Heart left ventricle (tissue), 16 donors: ENCODE measurements at regions not wholly inside any gene's neighbourhood (a gene's known extent, or its start where the extent isn't known, plus 50 kb on each side); places are given as distances from the start of the nearest gene placed in this dataset.

Experiments
- ATAC-seq, 4 donors: fragments of 200-7000 bp; cut with Tn5 transposase; one replicate each; pipeline ENCODE4 v1.9.1; 2020 to 2022; ENCODE audit warnings: moderate library complexity in 4 of 4, mild to moderate bottlenecking in 3 of 4, moderate number of reproducible peaks in 1 of 4
- DNase-seq, 5 donors: peaks; one replicate each; pipeline ENCODE4 v3.0.0-alpha.2; 2020
- H3K27ac ChIP-seq, 12 donors: fragments of 200-600 bp; sonication (generic) in 4 of 12; one replicate each; pipeline versions ENCODE4 v1.5.0 to v1.8.0; 2016 to 2022; ENCODE audit warnings: mild to moderate bottlenecking in 2 of 12
- H3K27me3 ChIP-seq, 9 donors: fragments of 200-600 bp; sonication (generic) in 2 of 9; one replicate each; pipeline versions ENCODE4 v1.5.1 to v1.8.0; 2016 to 2022; ENCODE audit warnings: mild to moderate bottlenecking in 3 of 9
- H3K36me3 ChIP-seq, 9 donors: fragments of 200-600 bp; sonication (generic) in 2 of 9; one replicate each; pipeline versions ENCODE4 v1.5.0 to v1.8.0; 2018 to 2022; ENCODE audit warnings: mild to moderate bottlenecking in 2 of 9
- H3K4me1 ChIP-seq, 12 donors: fragments of 200-600 bp; sonication (generic) in 4 of 12; one replicate each; pipeline versions ENCODE4 v1.5.0 to v1.8.0; 2016 to 2022; ENCODE audit warnings: mild to moderate bottlenecking in 3 of 12
- H3K4me3 ChIP-seq, 12 donors: fragments of 200-600 bp; sonication (generic) in 4 of 12; one replicate each; pipeline versions ENCODE4 v1.5.0 to v1.8.0; 2017 to 2022; ENCODE audit warnings: mild to moderate bottlenecking in 9 of 12, moderate library complexity in 4 of 12
- H3K9me3 ChIP-seq, 12 donors: fragments of 200-600 bp; sonication (generic) in 4 of 12; one replicate each; pipeline versions ENCODE4 v1.5.0 to v1.8.0; 2016 to 2022; ENCODE audit warnings: mild to moderate bottlenecking in 1 of 12
- POLR2A ChIP-seq, 2 donors: fragments of 450-650 bp; IDR thresholded peaks; one replicate each; pipeline ENCODE4 v1.6.1; 2017; ENCODE audit warnings: antibody characterized with exemption in 2 of 2, mild to moderate bottlenecking in 2 of 2, moderate library complexity in 2 of 2
- WGBS, 4 donors: extraction: QIAGEN DNeasy Blood & Tissue Kit in 2 of 4; methylation state at CpG; one replicate each; pipeline versions ENCODE4 v1.1.5 to v1.1.7; 2013 to 2018; 5-methylcytosine and 5-hydroxymethylcytosine counted together
- intact Hi-C, 10 donors: fragments of 100-400 bp; cut with DNase I; formaldehyde crosslinking; loops; one replicate each; pipeline versions ENCODE4 v1.11.1 to v1.14.2; 2022
- TF ChIP-seq, protein P1 (sequence below), 12 donors: fragments of 200-600 bp; sonication (generic) in 4 of 12; IDR thresholded peaks; one replicate each; pipeline versions ENCODE4 v1.5.0 to v1.8.0; 2018 to 2022; ENCODE audit warnings: antibody characterized with exemption in 12 of 12, mild to moderate bottlenecking in 5 of 12
- donor health status: ischemic (EF 13 %, LVEDD 7.1; RV severe dilation, severe dysfunction).
- donor health status: healthy with polysubstance abuse.
- donor health status: DM: no; HTN: yes; CAD: no.
- donor health status: DM: no; HTN: no; CAD: no.
- donor health status: ischemic (EF 25% LVEDD 6.9; RV normal size, moderate dysfunction).
- donor health status: ischemic (EF 25% LVEDD 5.7; RV mildly dilated, moderate dysfunction).
- donor health status: healthy.
- donor health status: DM: yes; HTN: yes; CAD: no.
- donor health status: ischemic (EF 35%, LVEDD 5.7; RV mildly dilated, moderate dysfunction).
- donor health status: nonischemic (EF 11% LVEDD 7.7; RV severe dilation, severe dysfunction).
- donor health status: DM: yes; HTN: yes; CAD: no.
- donor health status: PGD.
- donor health status: ischemic (EF 29% LVEDD 5.4; RV normal size, mild dysfunction).
- donor health status: nonischemic (EF 23%, LVEDD 6.1; RV moderate dilation, normal function).

DNA sequence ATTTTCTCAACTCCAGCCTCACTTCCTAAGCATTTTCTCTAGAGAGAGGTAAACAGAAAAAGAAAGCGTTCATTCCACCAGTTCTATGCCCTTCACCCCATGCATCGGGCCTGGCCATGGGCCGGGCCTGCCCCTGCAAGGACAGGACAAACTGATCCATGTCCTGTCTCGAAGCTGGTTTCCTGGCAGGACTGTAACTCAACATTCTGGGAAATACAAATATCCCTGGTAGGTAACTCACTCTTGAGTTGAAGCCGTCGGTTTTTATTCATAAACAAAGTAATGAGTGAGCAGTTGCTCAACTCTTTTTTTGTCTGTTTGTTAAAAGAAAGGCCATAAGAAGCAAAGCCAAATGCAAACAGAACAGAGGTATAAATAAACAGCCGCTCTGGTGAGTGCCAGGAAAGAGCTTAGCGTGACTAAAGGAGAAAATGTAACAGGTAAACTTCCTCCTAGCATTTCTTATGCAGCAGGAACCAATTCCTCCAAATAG, 64.4 kb upstream of the DNAH5 start:
- no peak for ATAC-seq
- TF ChIP-seq POLR2A (IDR thresholded peaks at IDR 0.05), result no peak
- TF ChIP-seq, protein P1, sequence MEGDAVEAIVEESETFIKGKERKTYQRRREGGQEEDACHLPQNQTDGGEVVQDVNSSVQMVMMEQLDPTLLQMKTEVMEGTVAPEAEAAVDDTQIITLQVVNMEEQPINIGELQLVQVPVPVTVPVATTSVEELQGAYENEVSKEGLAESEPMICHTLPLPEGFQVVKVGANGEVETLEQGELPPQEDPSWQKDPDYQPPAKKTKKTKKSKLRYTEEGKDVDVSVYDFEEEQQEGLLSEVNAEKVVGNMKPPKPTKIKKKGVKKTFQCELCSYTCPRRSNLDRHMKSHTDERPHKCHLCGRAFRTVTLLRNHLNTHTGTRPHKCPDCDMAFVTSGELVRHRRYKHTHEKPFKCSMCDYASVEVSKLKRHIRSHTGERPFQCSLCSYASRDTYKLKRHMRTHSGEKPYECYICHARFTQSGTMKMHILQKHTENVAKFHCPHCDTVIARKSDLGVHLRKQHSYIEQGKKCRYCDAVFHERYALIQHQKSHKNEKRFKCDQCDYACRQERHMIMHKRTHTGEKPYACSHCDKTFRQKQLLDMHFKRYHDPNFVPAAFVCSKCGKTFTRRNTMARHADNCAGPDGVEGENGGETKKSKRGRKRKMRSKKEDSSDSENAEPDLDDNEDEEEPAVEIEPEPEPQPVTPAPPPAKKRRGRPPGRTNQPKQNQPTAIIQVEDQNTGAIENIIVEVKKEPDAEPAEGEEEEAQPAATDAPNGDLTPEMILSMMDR (IDR thresholded peaks at IDR 0.05), result no peak
- WGBS, 4 donors, result 55 to 80% (median 69%) methylated on average over 8 of the region's 8 CpGs
- Histone ChIP-seq H3K4me3 (no peak overlapping the region), H3K27ac (no peak overlapping the region), H3K4me1 (peaks cover 0 to 15% (median 6%) of the 10 kb centered on the region in 12 donors), H3K36me3 (no peaks in the 10 kb centered on the region), H3K9me3 (peaks cover 0 to under 1% (median 0%) of the 10 kb centered on the region in 12 donors), H3K27me3 (peaks cover 0 to 13% (median 0%) of the 10 kb centered on the region in 9 donors)
- intact Hi-C loops, result loop anchor here in 1 of 10 donors (10.0 kb wide), 1 partner anchor 346 kb away; no protein-coding TSS in a partner anchor
- no peak for DNase-seq

DNA sequence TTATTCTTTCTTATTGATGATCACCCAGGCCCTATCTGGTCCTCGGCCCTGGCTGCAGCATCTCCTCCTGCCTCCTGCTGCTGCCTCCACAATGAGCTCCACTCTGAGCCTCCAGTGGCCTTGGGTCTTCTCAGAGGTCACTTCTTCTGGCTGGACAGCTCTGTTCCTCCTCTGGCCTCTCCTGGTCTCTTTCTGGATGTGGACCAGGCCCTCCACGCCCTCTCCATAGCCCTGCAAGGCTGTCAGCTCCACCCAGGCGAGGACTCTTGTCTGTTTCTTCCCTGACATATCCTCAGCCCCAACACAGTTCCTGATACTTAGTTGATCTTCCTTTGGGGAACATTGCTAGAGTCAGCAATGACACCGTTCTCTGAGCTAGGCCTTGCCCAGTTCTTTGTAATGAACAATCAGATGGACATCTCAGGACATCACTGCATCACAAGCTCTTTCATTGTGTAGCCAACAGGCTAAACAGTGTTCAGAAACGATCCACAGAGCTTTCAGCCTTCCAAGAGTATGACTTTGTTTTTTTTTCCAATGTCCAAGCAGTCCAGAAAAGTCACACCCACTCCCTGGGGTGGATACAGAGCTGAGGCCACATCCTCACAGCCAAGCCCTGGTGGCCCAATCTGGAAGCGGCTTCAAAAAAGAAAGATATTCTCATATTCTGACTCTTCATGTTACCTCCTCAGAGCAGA, 62.5 kb upstream of the DNAH5 start:
- no peak for TF ChIP-seq POLR2A (IDR thresholded peaks at IDR 0.05)
- TF ChIP-seq, protein P1 (IDR thresholded peaks at IDR 0.05), result peak in 1 of 12 donors; percentile 22
- DNase-seq (peak in 1 of 5 donors; percentile 43), ATAC-seq (peak; percentile 34 to 53 (median 48))
- 72 to 81% (median 74%) methylated on average over 6 of the region's 6 CpGs for WGBS, 4 donors
- intact Hi-C loops, result loop anchor here in 1 of 10 donors (10.0 kb wide), 1 partner anchor 348 kb away; no protein-coding TSS in a partner anchor
- Histone ChIP-seq H3K27ac (peak overlapping the region in 2 of 12 donors; percentile 3 to 52), H3K4me3 (no peak overlapping the region), H3K27me3 (peaks cover 0 to 13% (median 0%) of the 10 kb centered on the region in 9 donors), H3K4me1 (peaks cover 0 to 12% (median 4%) of the 10 kb centered on the region in 12 donors), H3K9me3 (peaks cover 0 to 5% (median 0%) of the 10 kb centered on the region in 12 donors), H3K36me3 (no peaks in the 10 kb centered on the region)

DNA sequence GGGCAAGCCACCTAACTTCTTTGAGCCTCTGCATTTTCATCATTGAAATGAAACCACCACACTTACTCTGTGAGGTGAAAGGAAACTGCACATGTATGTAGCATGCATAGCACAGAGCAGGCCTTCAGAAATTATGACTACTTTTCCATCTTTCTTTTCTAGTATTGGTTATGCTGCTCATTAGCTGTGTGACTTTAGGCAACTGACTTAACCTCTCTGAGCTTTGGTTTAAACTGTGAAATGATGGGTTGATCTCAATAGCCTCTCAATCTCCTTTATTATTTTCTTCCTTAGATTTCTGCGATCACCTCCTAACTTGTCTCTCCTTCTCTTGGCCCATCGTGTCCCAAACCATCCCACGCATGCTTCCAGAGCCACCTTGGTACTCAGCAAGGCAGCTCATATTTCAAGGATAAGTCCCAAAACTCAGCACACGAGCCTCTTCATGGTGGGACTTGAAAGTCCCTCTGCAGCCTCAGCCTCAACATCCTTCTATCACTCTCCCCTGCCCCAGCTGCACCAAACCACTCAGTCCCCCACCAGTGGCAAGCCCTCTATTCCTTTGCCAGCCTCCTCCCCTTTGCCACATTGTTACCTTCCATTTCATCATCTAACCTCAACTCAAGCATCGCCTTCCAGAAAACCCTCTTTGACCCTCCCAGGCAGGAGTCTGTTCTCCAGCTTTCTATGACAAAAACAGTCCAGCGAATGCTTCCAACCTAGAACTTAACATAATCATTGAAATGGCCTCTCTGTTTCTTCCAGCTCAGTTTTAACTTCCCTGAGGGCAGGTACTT, 60.3 kb upstream of the DNAH5 start:
- DNase-seq, result no peak
- TF ChIP-seq, protein P1 (IDR thresholded peaks at IDR 0.05), result no peak
- TF ChIP-seq POLR2A (IDR thresholded peaks at IDR 0.05), result no peak

More for the DNA sequence above, 60.3 kb upstream of the DNAH5 start:
- H3K27ac ChIP-seq, result no peak overlapping the region
- WGBS, 4 donors, result 86 to 90% (median 87%) methylated on average over 6 of the region's 6 CpGs
- no peaks in the 10 kb centered on the region for H3K36me3 ChIP-seq
- no peak overlapping the region for H3K4me3 ChIP-seq
- intact Hi-C loops, result loop anchor here in 1 of 10 donors (10.0 kb wide), 1 partner anchor 350 kb away; no protein-coding TSS in a partner anchor
- ATAC-seq, result no peak
- H3K27me3 ChIP-seq, result no peaks in the 10 kb centered on the region
- peaks cover 0 to 9% (median 0%) of the 10 kb centered on the region in 12 donors for H3K4me1 ChIP-seq
- H3K9me3 ChIP-seq, result peaks cover 0 to 5% (median 0%) of the 10 kb centered on the region in 12 donors
